Dermis blood vessel endothelial cell (primary cell): ENCODE measurements at regions not wholly inside any gene's neighbourhood (a gene's known extent, or its start where the extent isn't known, plus 50 kb on each side); places are given as distances from the start of the nearest gene placed in this dataset.
"Not testable (repeated sequence)": the region's sequence is repeated elsewhere in the genome, so short reads cannot be mapped to it uniquely, and the experiment has no call there.

ENCODE experiments used
- DNase-seq: peaks from one replicate; pipeline ENCODE4 v3.0.0; 2010

DNA sequence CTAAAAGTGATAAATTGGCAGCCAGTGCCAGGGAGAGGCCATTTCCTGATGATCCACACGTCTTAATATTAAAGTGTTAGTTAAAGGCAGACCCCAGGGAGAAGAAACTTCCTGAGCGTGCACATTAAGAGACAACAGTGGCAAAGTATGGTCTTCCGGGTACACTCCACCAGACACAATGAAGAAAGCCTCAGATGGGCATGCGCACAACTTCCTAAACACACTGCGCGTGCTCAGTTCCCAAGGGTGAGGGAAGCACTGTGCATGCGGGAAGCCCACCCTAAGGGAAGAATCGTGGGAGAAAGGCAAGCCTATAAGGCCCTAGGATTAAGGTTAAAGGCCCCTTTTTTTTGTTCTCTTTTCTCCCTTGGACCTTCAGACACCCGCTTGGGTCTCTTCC lies 140.7 kb upstream of the CDKN3 start:
- DNase-seq, result no peak

DNA sequence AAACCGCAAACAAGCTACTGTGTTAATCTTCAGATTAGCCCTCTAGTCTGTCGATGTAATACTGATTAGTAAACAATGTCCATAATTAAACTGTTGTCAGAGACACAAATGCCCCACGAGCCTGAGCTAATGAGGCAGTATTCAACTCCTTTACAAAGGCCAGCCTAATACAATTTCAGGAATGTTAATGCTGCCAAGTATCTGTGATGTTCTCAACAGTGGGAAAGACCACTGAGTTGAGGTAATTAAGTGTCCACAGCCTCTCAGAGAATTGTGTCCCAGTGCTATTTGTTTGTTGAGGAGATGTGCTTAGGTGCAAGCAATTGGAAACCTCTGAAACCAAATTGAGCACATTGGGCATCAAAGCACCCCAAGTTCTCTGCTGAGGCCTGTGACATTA lies 139.4 kb upstream of the CDKN3 start:
- no peak for DNase-seq

DNA sequence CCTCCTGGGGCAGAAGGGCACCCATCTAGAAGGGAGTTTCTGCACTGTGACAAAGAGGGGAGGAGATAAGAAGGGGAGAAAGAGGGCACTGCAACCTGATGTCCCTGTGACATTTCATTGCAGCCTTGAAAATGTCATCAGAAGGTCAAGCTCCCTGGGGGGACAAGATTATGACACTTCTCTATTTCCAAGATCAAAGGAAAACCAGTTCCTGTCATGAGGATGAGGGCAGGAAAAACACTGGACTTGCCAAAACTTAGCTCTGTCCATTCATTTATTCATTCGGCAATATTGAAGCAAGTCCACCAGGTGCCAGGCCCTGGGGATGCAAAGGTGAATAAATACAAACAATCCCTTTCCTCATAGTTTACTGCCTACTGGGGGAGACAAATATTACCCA lies 138.4 kb upstream of the CDKN3 start:
- no peak for DNase-seq

DNA sequence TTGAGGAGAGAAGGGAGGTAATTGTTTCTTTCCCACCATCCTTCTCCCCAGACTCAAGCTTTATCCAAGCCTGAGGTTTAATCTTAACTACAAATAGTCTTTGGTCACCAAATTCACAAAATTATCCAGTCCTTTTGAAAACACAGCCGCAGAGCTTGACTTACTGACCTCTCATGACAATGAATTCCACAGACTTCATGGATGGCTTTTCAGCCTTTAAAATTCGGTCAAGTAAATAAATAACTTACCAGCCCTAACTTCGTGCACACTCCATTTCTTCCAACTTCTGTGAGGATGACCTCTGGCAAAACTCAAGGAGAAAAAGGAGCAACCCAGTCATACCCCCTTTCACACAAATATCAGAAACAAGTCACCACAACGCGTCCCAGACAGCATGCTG lies 137.0 kb upstream of the CDKN3 start:
- DNase-seq, result no peak

DNA sequence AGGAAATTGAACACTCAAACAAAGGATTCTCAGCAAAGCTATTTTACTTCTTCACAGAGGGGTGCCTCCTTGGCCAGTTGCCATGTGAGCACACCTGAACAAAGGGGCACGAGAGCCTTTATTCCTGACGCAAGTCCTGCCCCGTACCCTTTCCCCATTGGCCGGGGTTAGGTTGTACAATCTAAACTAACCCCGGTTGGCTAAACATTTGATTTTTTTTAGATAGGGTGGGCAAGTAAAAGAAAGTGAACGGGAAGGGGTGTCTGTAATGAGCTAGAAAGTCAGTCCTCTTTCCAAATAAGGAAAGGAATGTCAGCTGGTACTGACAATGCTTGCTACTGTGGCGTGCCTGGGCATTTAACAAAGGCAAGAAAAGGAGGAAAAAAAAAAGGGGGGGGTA lies 135.5 kb upstream of the CDKN3 start:
- DNase-seq, result no peak

DNA sequence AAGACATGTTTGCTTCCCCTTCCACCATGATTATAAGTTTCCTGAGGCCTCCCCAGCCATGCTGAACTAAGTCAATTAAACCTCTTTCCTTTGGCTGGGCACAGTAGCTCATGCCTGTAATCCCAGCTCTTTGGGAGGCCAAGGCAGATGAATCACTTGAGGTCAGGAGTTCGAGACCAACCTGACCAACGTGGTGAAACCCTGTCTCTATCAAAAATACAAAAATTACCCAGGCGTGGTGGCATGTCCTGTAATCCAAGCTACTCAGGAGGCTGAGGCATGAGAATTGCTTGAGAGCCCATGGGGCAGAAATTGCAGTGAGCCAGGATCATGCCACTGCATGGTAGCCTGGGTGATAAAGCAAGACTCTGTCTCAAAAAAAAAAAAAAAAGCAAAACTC lies 130.2 kb upstream of the CDKN3 start:
- not testable (repeated sequence) for DNase-seq

DNA sequence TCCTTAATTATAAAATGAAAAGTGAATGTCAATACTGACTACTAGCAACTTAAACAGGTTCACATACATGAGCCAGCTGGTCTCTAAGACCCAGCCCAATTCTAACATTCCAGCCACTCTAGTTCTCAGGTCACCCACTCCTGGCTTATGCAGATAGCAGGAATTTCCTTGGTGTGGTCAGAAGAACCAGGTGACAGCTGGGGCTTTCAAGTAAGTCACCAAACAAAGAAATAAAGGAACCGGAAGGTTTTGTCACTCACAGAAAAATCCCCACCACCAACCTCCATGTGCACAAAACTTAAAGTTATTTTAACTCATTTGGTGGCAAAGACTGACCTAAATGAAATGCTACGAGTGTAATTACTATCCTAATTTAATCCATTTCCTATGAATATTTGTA lies 129.6 kb upstream of the CDKN3 start:
- DNase-seq, result no peak

DNA sequence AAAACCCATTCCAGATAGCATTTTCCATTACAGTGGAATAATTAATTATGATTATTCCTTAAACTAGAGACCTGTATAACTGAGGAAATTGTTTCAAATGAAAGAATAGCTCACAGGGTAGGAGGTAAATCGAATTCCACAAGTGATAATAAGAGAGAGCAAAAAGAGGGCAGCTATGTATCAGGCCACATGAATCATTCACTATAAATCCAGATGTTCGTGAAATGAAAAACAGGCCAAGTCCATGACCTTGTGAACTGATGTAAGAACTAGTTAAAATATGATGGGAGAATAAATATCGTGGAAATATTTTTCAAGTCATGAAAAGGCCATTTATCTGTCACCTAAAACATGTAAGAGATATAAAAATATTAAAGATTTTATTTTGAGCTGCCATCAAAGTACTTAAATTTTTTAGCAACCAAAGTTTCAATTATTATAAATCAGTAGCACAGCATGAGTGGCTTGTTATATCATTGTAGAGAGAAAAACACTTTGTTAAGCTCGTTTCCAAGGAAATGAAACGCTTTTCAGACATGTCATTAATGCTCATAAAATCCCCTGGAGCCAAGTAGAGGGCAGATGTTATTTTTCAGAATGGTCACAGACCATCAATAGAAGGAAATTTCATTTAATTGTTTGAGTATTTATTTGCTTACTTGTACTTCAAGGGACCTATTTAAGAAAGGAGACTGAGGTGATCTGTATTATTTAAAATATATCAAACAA lies 120.6 kb upstream of the CDKN3 start:
- DNase-seq, result no peak

DNA sequence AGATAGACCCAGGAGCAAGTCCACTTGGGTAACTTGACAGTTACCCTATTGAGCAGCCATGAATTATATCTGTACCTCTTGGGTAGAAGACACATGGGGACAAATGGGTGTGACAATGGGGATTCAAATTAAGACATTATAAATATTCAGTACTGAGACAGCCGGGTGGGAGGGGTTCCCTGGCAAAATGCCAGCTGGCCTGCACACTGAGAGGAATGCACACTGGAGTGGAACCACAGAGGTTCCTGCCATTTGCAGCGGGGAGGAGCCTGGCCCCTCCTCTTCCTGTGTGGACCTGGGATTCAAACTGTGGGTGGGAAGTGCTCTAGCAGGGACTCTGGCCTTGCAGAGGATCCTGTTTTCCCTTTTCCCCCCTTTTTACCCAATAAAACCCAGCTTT lies 118.7 kb upstream of the CDKN3 start:
- DNase-seq, result no peak

DNA sequence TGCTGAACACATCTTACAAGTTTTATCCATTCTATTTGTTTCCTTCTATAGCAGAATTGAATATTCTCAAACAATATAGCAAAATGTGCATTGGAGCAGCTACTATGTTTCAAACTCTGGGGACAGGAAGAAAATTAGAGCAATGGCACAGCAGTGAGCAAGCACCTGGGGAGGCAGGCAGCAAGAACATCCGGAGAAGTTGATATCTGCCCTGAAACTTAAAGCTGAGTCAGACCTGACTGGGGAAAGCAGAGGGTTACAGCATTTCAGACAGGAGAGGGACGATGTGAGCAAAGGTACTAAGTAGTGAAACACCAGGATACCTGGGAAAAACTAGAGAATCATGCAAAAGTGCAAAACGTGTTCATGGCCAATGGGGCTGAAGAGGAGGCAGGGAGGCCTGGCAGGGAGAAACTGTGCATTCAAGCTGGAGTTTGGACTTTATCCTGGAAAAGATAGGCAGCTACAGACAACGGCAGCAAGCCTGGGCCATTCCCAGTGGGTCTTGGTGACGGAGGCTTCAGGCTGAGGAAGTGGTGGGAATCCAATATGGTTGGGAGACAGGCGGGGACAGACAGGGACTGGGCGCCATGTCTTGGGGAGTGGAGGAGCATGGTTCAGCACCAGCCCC lies 118.0 kb upstream of the CDKN3 start:
- DNase-seq, result no peak

DNA sequence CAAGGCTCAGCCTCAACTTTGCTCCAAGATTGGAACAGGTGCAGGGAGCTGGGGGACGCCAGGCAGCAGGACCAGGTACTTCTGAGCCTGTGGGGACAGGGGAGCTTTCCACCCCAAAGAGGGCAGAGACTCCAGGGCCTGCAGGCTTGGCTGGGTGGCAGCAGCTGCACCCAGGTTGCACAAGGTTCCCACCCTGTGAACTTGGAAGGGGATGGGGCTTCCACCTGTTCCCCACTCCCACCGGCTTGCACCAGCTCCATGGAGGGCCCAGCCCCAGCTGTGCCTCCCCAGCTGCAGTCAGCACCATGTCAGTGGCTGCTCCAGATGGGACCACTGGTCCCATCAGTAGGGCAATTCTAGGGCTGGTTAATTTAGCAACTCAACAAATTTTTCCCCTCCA lies 114.0 kb upstream of the CDKN3 start:
- DNase-seq, result no peak

DNA sequence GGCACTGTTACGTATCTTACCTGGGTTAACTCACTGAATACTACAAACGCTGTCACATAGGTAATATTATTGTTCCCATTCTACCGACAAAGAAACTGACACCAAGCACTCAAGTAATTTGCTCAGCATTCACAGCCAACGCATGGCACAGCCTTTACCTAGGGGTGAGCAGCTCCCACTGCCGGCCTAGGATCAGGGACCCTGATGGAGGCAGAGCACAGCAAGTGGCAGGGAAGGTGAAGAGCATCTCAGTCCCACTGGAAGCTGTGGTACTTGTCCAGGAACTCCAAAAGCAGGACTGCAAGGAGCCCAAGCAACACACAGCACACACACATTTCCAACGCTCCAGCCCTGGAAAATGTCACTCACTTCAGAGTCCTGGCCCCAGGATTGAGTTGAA lies 111.8 kb upstream of the CDKN3 start:
- DNase-seq, result no peak

DNA sequence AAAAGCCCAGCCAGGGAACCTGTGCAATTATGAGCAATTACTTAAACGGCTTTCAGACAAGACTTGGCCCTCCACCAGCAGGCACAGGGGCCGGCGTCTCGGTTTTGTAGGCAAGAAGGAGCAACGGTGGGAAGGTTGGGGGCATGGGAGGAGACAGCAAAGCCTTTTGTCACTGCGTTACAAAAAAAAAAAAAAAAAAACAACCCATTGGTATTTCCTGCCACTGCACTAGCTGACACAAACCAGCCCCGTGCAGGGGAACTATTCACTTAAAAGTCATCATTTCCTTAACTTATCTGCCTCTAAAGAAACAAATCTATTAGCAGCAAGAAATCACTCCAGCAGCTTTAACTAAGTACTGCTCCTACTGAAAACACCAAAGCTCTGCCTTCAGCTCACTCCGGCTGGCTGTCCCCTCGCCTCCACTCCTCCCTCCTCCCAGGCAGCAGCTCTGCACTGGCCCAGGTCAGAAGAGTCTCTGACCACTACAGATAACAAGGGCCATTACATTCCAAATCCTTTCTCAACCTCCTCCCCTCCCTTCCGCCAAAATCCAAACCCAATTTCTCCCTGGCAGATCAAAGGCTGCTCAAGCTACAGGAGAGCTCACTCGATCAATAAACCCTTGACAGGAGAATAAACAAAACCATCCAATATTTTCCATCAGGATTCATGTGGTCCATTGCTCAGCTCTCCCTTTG lies 105.2 kb upstream of the CDKN3 start:
- peak; percentile 42 for DNase-seq

DNA sequence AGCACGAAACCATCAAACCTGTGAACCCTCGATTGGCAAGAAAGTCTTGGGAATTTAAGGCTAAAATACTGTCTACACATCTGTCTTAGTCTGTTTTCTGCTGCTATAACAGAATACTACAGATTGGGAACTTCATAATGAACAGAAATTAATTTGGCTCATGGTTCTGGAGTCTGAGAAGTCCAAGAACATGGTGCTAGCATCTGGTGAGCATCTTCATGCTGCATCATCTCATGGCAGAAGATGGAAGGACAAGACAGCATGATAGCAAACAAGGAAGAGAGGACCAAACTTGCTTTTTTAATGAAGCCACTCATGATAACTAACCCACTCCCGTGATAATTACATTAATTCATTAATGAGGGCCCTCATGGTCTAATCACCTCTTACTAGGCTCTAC lies 102.0 kb upstream of the CDKN3 start:
- no peak for DNase-seq

DNA sequence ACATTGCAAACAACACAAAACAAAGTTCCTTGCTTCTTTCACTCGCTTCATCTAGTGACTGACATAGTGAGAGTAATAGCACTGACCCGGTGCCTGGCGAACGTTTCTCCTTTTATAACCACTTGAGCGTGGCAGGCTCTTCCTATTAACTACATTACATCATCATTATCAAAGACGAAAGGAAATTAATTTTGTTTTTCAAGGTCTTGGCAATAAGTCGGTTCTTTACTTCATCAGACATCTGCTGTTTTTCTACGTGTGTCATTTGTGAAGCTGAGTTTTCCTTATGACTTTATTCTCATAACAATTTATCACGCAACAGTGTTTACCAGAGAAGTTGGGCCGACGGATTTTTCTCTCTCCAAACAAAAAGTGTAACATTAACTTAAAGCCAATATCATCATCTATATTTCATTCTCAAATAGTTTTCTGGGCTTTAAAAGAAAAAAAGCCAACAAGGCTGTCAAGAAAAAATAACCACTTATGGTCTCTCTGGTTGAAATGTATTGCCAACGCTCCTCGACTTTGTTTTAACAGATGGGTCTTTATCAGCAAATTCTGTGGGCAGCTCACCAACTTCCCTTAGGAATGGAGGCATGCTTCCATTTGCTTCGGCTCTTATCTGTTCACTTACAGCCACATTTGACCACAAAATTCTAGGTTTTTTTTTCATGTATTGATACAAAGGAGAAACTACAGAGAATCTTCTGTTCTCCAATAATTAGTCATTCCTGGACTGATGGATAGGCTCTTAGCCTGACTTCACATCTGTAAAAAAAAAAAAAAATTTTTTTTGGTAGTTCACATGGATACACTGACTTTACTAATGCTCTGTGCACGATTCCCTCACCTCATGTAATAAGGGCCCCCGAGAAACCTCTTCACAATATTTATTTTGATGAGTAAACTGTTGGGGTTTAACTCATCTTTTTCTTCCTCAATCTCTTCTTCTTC lies 97.1 kb upstream of the CDKN3 start:
- DNase-seq, result no peak

DNA sequence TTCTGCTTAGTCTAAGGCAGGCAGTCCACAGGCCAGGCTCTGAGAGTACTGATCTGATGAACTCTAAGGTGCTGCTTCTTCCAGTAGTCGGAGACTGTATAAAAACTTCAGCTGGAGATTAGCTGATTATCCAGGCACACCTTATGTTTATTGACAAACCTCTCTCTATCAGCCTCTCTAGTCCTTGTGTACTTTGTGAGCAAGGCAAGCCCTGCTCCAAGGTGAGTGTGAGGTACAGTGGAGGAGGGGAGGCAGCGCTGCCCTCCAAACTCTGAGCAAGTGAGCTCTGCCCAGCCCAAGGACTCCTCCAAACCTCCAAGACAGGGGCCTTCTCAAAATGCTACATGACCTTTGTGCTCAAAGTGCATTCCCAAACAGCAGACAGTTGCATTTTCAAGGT lies 95.9 kb upstream of the CDKN3 start:
- no peak for DNase-seq

DNA sequence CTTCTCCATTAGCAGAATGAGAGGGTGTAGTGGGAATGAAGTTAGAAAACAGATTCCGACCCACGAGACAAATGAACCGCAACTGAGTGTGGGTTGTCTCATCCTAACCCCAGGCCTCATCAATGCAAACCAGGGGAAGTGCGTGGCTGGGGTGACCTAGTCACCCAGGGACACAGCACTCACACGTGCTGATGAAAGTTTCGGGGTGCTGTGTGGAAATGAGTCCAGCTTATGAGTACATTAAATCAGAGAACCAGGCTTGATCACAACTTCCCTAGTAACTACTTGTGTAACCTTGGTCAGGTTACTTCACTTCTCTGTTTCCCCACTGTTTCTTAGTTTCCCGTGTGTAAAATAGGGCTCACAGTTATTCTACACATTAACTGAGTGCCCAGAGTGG lies 95.4 kb upstream of the CDKN3 start:
- DNase-seq, result no peak

DNA sequence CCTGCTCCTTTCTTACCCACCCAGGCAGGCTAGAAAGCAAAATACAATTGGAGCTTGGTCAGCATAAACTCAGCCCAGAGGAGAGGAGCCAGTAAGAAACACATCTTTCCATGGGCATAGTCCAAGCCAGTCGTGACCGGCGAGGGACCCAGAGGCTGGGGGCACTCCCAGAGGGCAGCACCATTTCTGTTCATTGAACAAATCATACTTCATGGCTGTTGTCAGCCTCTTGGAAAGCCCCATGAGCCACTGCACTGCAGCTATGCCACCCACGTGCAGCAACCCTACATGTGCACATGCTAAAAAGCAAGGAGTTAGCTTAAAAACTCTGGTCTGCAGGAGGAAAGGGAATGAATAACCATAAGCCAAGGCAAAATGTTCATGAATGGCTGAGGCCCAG lies 90.0 kb upstream of the CDKN3 start:
- no peak for DNase-seq

DNA sequence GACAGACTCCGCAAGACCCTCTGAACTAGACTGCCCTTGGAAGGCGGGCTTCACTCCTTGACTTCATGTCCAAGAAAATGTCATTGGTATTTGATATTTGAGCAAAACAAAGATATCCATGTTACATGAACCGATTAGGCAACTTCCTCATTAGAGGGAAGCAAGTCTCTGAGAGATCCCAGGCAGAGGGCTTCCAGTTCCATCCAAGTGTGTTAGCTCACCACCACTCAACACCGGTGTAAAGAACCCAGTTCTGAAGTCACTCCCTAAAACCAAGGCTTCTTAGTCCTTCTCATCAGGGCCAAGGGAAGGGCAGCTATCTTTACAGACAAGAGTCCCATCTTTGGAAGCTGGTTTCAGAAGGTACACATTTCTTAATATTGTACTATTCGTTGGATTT lies 87.2 kb upstream of the CDKN3 start:
- no peak for DNase-seq

DNA sequence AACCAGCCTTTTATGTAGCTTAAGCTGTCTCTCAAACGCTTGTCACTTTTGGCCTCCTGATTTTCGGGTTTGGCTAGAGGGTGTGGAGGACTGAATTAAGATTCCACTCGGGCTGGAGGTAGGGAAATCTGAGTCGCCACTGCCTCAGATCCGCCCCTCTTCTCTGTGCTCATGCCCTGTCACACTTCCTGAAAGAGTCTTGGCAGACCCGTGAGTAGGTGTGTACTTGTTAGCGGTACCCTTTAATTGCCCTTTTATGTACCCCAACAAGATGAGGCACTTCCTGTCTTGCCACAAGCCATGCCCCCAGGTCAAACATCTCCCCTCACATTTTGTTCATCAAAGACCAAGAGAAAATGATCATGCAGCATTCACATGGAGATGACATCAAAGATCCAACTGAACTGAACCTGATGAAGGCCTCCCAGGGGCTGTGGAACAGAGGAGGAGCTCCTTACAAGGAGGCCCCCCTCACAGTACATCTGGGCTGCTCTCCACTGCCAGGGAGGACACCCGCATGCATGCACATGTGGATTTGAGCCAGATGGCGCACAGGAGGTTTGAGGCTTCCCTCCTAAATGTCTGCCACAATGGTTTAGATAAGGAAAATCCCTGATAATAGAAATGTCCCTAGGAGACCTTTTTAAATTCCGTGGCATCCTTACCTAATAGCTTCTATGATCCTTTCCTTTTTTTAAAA lies 86.5 kb upstream of the CDKN3 start:
- DNase-seq, result peak; percentile 9

DNA sequence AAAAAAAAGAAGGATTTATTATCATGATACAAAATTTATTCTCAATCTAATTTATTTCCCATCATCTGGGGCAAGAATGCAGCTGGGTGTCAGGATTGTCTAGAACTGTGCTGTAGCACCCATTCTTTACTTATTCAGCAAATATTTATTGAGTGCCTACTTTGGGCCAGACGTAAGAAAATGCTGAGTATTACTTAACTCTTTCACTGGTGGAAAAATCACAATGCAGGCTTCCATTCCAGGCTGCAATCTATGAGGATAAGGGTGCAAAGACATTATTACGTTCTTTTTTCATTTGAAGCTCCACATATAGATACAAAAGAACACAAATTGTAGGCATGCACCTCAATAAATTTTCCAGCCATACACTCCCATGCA lies 86.0 kb upstream of the CDKN3 start:
- no peak for DNase-seq

DNA sequence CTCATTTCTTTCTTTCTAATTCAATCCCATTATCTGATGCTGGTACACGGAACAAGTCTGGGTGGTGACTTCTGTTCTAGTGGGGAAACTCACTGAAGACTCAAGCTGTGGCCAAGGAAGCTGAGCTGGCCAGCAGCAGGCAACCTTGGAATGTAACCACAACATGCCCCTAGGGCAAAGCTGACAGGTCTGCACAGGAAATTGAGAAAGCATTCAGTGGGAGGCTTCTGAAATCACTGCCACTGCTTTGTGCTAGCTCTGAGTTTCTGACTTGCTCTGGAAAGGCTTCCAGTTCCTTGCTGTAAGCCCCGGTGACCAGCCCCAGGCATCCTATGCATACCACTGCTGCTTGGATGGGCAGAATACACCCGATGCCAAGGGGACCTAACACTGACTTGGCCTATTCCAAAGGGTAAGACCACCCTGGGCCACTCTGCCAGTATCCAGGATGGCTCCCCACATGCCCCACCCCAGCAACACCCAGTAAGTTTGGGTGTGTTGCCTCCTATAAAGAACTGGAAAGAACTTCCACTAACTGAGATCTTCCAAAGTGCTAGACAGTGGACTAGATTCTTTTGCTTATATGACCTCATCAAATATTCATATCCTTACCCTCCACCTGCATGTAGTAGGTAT lies 84.5 kb upstream of the CDKN3 start:
- DNase-seq, result peak; percentile 66
